ENCODE measurements at regions not wholly inside any gene's neighbourhood (a gene's known extent, or its start where the extent isn't known, plus 50 kb on each side); places are given as distances from the start of the nearest gene placed in this dataset.

- DNase-seq, result no peak
These were observed 90.8 kb downstream of the METTL4 start for GRCh38 chr18:2480536-2480935.

DNA sequence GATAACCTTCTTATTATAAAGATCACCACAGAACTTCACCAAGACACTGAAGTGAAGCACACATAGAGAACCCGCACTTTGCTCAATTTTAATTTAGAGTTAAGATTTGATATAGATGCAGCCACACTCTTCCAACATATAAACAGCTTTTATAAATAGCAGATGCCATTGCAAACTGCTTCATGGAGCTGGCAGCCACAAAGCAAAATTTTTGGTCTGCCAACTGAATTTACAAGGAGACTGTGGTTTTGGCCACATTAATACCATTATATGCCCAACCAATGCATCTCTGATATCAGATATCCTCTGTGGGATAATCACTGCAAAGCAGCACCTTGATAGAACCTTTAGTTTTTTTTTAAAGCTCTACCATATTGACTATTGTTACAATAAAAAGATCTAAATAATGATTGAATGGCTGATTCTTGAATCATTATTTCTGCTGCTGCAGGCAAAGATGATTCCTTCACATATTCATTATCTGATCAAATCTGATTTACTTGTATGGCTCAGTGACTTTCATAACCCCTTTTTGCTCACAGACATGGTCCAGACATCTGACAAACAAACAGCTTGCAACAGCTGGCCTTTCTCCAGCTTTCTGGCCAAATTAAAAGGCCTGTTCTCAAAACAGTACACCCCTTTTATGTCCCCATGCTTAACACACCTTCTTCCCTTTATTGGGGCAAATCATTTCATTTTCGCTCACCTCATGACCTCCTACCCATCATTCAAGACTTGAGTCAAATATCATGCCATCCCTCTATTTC, 88.4 kb downstream of the METTL4 start:
- DNase-seq, result no peak

- DNase-seq, result no peak
These were observed 85.3 kb downstream of the METTL4 start for GRCh38 chr18:2485983-2486382.

- no peak for DNase-seq
These were observed 84.9 kb downstream of the METTL4 start for GRCh38 chr18:2486426-2486825.
